ENCODE measurements at regions not wholly inside any gene's neighbourhood (a gene's known extent, or its start where the extent isn't known, plus 50 kb on each side); places are given as distances from the start of the nearest gene placed in this dataset.

GRCh38 chr22:35197886-35198285 is 59.4 kb upstream of the HMGXB4 start:
- TF ChIP-seq POLR2A (IDR thresholded peaks at IDR 0.05): no peak
- TF ChIP-seq EP300 (IDR thresholded peaks at IDR 0.05): no peak
